AG08395 (cell line): ENCODE measurements at regions not wholly inside any gene's neighbourhood (a gene's known extent, or its start where the extent isn't known, plus 50 kb on each side); places are given as distances from the start of the nearest gene placed in this dataset.
"Not testable (repeated sequence)": the region's sequence is repeated elsewhere in the genome, so short reads cannot be mapped to it uniquely, and the experiment has no call there.

Source experiments
- DNase-seq: peaks from one replicate; pipeline ENCODE4 v3.0.0; 2012; ENCODE audit warnings: mixed read lengths, low spot score

DNA sequence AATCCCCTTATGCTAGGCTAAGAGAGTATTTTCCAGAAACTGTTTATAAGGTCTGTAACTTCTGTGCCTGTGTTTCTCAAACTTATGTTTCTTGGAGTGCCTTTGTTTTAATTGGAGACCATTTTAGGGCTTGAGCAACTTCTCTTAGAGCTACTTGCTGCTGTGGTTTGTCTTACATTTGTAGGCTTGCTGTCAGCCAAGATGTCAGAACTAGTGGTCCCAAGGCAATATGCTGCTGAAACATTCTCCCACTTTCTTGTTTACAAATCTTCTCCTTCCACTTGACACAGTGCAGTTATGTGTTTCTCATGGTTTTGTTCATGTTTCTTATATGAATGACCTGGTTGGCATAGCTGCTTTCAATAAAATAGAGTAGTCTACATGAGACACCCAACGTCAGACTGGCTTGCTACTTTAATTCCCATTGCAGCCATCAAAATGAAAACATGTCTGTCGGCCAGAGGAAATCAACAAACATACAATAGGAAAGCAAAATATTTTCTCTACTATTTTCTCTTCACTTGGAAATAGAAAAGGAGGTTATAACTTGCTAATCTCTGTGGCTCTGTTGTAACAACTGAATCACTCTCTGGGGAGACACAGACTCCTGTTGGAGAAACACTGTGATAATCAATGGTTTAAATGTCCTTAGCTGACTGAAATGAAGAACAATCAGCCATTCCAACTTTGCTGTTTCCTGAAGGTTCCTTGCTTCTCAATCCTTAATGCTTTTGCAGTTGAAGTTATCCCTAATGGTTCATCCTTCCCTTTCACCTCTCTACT lies 426.4 kb downstream of the PDGFC start:
- peak; percentile 15 for DNase-seq

DNA sequence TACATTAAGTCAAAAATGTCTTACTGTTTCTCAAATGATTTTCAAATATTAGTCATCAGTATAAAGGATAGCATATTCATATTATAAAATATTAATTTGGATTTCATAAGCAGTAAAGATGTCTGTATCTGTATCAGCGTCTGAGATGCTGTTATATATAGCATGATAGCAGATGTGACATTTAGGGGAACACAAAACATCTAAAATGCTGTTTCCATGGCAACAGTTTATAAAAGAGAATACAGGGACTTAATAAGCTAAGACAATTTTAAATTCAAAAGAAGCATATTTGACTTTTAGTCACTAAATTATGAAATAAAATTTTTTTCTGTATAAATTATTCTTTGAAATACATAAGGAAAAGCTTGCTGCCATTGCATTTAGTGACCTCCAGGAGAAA lies 432.2 kb downstream of the PDGFC start:
- DNase-seq = no peak

DNA sequence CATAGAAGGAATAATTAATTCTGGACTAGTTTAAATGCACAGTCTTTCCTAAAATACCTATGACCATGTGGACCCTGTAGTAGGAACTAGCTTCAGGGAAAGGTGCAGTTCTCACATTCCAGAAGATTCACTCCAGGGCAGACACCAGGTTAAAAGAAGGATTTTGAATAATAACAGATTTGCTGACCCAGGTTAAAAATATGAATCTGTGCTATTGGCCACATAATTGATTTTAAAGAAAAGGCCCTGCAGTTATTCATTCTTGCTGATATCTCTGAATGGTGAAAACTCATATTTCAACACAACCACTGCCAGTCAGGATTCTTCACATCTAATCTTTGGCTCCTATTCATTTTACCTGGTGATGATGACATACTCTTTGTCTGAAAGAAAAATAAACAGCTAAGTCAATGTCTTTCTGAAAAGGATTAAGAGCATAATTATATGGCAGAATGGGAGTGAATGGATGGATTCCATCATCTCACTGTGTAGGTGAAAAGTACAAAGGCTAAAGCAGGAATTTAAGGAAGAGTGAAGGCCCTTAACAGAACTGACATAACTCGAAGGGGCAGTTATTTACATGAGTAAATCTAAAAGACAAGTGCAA lies 432.8 kb downstream of the PDGFC start:
- no peak for DNase-seq

DNA sequence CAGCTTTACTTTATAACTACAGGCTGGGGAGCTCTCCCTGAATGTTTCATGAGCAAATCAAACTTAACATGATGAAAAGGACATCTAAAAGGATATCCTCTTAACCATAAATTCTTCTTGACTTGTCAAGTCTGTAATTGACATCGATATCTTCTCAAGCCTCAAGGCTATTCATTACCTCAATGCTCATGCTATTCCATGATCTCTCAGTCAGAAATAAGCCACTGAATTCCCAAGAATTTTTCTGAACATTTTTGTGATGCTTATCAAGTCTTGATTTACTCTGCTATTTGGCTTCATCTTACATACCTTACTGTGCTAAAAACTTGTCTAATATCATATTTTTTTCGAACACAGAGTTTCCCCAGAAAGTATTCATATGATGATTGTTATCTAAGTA lies 433.4 kb downstream of the PDGFC start:
- DNase-seq = no peak

DNA sequence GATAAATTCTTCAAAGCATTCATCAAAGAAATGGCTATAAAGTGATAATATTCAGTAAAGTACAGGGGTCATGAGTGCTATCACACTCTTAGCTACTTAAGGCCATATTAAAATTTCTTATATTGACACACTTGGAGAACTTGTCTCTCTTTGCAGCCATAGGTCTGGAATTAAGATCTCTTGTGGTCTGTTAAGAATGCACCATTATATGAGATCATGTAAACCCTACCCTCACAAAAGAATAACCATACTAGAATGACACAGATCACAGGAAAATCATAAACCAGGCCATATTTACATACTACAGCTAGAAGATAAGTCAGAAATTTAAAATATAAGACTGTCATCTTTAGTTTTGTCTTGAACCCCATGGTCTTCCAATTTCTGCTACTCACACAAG lies 434.3 kb downstream of the PDGFC start:
- DNase-seq = no peak

DNA sequence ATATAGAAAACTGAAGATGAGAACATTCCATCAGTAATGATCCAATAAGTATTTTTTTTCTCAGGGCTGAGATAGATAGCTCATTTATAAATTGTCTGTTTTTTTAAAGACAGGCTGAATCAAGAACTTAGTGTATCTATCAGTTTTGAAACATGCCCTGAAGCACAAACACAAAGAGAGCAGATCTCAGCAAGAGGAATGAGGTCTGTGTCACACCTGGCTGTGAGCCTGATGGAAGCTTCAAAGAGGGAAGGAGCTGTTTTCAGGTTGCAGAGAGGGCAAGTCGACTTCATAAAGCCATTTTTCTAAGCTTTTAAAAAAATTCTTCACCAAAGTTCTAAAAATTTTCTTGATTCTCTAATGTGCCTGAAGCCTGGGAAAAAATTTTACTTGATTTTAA lies 434.9 kb downstream of the PDGFC start:
- peak; percentile 15 for DNase-seq

DNA sequence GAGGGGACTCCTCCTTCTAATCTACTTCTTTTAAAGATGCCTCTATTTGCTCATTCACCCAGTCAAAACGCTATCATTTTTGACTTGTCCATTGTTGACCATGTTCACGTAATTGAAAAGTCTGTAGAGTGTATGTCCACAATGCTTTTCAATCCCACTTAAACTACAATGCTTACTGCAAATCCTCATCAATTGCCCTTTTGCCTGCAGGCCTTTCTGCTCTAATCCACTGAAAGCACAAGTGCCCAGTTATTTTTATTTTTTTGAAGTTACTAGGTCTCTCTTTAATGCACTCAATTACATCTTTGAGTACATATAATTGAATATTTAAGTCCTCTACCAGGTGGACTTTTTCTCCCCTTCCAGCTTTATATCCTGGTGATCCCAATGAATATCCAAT lies 437.4 kb downstream of the PDGFC start:
- DNase-seq = no peak

DNA sequence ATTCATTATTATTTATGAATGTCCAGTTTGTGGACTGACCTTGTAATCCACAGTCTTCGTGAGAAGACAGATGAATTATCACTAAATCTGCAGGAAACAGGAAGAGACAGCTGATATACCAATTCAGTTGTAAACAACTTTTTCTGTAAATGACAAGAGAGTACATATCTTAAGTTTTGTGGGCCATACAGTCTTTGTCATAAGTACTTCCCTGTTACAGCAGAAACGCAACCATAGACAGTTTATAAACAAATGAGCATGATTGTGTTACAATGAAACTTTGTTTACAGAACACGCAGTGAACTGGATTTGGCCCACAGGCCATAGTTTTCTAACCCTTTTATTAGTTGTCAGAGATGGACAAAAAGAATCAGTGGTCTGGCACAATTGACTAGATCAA lies 443.4 kb downstream of the PDGFC start:
- DNase-seq = no peak

DNA sequence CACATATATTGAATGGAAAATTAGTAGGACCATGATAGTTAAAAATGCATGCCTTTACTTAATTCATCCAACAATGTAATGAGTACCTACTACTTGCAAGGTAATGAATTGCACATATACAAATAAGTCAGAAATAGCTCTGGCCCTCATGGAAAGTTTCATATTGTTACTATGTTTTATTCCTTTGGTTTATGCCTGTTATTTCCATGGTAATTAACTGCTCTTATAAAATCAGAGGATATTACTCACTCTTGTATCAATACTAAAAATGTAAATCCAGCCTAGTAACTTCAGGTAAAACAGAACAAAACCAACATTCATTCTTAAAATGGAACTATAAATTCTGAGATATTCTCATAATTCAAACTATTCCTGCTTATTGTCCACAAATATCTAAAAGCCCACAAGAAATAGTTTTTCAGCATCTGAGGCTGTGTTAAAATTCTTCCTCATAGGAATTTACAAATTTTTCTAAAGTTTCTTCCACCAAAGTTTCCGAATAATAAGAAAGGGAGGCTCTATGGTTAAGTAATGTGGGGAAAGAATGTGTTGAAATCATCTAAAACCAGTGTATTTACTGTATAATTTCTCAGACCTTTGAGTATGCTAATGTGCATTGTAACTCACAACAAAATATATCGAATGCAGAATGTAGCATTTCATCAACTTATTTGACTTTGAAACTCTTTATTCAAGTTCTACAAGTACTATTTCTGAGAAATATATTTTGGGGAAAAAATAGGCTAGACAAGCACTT lies 444.2 kb downstream of the PDGFC start:
- DNase-seq = no peak

DNA sequence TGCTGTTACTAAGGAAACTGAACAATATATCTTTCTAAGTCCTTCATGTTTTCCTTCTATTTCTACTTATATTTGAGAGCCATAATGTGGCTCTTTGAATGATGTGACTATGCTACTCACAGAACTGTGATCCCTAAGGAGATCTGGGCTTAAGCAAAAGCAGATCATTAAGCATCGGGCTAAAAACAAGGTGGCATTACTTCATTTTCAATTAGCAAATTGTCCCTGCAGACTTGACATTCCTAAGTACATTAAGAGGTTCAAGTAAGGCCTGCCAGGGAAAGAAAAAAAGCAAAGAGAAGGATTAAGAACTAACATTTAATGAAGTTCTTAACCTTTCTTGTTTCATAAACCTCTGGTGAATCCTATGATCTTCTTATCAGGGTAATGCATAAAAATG lies 447.6 kb downstream of the PDGFC start:
- DNase-seq = no peak

DNA sequence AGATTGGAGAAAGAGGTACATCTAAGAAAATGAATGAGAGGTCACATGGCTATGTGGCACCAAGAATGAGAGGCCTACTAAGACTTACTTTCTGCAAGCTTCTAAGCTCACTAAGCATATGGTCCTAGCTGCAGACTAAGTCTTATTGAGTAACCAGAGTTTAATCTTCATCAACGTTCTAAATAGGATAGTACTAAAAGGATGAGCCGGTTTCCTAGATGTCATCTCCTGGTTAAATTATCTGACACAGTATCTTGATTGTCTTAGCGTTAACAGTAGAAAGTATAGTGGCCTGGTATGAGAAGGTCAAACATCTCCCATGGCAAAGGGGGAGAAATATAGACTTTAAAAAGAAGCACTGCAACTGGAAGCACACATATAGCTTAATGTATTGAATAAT lies 448.1 kb downstream of the PDGFC start:
- no peak for DNase-seq

DNA sequence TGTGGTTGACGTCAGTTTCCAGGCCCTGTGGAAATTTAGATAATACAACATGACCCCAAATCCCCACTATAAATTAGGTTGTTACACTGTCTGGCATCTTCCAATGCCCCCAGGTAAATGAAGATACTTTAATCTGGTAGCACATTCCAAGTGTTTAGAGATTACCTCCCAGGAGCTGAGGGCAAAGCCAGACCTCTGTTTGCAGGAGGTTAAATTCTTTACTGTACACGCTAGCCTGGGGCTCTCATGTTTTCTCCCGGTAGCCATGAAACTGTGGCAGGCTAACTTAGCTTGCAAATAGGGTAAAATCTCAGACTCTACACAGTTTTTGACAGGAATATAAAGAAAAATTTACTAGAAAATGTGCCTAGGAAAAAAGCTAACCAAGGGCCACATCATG lies 450.0 kb downstream of the PDGFC start:
- DNase-seq = no peak

DNA sequence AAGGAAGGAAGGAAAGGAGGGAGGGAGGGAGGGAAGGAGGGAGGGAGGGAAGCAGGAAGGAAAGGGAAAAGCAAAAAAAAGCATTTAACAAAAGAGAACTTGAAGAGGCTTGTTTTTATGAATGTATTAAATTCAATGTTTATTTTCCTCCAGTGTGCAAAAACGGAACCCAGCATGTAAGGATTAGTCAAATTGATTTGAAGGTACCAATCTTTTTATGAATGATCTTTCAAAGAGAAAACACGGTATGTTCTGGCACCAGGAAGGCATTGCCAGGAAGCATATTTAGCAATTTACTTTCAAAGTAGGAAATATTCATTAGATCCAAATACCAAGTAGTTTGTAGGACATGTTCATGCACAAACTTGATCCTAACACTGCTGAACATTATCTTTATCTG lies 453.6 kb downstream of the PDGFC start:
- no peak for DNase-seq

DNA sequence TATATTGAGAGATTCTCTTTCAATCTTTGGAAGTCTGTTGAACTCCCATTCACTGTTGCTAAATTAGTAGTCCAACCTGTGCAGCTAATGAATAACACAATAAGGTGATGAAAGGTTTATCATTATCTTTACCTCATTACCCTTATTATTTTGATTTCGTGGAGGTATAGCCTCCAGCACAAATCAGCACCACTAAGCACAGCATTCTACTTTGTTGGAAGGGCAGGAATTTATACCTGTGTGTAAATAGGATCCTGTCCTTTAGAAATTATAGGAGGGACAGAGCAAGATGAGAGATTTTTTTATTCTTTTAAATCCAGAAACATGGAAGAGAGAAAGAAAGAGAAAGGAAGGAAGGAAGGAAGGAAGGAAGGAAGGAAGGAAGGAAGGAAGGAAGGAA lies 454.1 kb downstream of the PDGFC start:
- DNase-seq = no peak

DNA sequence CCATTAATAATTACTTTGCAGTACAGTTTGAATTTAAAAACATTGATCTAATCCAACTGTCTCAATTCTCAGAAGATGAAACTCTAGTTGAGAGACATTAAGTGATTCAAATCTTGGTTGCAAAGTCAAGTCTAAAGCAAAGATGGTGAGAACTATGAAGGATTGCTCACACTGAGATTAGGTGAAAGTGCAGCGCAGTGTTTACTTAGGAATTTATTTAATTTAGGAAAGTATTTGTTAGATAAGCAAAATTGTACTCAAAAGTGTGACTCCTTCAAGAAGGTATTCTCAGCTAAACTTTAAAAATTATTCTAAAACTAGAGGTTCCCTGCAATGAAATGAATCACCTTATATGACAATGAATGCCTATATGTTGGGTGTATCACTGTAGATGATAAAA lies 454.9 kb downstream of the PDGFC start:
- no peak for DNase-seq

DNA sequence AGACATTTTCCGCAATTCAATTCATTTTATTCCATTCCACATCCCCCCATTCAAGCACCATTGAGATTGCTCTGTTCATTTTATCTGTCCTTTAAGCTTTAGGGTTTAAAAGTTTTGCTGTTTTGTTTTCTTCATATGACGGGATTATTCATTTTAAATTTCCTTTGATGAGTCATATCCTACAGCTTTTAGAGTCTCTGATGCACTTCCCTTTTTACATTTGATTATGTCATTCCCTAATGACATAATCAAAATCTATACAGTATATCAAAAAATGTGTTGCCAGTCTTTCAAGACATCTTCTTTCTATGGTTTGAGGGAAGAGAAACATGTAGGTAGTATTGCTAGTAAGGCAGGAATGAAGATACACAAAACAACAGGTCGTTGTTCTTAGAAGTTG lies 456.3 kb downstream of the PDGFC start:
- no peak for DNase-seq

DNA sequence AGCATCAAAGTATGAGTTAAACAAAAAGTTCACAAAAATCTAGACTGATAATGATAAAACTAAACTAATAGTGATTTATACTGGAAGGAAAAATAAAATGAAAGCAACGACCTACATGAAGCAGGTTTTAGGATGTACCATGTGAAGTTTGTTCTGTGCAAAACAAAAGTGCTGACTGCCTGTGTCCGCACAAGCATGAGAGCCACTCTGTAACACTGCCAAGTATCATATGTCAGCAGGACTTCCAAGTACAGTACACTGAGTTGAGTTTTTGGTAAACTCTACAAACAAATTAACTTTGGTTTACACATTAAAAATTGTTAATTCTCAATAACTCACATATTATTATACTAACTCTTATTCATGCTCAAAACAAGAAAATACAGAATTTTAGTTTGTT lies 459.0 kb downstream of the PDGFC start:
- no peak for DNase-seq

DNA sequence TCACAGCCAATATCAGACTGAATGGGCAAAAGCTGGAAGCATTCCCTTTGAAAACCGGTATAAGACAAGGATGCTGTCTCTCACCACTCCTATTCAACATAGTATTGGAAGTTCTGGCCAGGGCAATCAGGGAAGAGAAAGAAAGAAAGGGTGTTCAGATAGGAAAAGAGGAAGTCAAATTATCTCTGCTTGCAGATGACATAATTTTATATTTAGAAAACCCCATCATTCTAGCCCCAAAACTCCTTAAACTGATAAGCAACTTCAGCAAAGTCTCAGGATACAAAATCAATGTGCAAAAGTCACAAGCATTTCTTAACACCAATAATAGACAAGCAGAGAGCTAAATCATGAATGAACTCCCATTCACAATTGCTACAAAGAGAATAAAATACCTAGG lies 461.7 kb downstream of the PDGFC start:
- DNase-seq = not testable (repeated sequence)

DNA sequence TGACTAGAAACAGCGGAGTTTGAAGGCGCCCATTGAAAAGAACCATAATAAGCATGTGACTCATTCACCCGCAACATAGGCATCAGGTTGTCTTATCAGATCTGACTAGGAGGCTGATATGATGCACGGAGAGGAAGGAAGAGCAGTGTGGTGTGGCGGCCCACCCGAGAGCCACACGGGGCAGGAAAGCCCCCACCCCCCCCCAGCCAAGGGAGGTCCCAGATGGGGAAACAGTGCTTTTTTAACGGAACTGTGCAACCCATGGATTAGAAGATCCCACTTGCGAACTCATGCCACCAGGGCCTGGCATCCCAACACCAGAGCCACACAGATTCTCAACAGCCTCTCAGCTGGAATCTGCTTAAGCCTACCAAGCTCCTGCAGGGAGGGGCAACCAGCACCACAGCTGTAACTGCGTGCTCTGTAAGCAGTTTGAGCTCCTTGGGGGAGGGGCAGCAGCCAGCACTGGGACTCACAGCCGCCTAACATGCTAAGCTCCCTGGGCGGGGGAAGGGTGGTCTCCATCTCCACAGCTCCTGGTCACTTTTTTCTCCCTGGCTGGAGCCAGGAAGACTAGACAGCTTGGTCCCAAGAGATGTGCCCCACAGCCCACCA lies 466.2 kb downstream of the PDGFC start:
- DNase-seq = no peak

DNA sequence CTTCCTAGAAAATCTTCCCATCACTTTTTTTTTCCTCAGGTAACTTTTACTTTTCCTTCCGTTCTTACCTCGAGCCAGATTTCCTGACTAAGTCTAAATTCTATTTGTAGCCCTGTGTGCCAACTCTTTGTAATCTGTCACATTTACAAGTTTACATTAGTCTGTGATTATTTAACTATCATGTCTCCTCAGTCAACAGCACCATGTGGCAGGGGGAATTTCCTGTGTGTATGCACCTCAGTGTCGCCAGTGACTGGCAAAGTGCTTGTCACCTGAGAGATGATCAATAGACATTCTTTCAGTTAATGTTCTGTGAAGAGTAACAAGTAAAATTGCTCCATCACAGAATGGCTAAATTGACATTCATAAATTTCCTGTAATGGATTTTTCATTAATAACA lies 468.5 kb downstream of the PDGFC start:
- DNase-seq = no peak

DNA sequence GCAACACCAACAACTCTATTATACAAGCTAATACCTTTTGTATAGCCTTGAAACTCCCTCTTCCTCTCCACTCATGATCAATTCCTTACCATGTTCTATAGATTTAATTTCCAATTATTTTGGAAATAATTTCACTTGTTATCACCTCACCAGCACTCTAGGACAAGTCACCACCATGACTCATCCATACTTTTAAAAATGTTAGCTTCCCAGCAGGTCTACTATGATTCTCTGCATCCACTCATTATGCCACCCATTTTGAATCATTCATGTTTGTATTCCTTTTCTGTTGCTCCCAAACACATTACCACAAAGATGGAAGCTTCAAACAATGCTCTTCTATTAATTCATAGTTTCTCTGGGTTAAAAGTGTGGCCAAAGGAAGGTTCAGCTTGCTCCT lies 469.6 kb downstream of the PDGFC start:
- no peak for DNase-seq

DNA sequence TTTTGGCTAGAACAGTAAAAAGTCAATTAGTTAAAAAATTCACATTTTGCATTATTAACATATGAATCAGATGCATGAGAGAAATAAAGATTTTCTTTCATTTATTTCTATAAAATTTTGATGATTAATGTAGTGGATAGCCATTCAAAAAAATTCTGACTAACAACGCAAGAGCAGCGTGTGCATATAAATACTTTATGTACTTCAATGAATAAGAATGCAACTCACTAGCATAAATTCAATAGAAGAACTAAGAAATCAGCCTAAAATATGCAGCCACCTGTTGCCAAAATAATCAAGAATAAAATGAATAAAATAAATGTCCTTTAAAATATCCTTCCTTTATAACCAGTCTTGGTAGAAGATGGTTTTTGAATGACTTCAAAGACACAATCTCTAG lies 471.9 kb downstream of the PDGFC start:
- DNase-seq = no peak

DNA sequence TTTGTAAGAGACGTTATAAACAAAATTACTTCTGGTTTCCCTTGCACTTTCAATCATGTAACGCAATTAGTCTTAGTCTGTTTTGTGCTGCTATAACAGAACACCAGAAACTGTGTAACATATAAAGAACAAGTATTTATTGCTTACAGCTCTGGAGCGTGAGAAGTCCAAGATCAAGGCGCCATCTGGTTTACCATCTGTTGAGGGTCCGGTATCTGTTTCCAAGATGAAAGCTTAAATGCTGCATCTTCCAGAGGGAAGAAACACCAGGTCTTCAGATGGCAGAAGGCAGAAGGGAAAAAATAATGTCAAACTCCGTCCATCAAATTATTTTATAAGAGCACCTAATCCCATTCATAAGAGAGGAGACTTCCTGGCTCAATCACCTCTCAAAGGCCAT lies 474.1 kb downstream of the PDGFC start:
- DNase-seq = no peak
